ENCODE measurements at regions not wholly inside any gene's neighbourhood (a gene's known extent, or its start where the extent isn't known, plus 50 kb on each side); places are given as distances from the start of the nearest gene placed in this dataset.
"Not testable (repeated sequence)": the region's sequence is repeated elsewhere in the genome, so short reads cannot be mapped to it uniquely, and the experiment has no call there.

DNA sequence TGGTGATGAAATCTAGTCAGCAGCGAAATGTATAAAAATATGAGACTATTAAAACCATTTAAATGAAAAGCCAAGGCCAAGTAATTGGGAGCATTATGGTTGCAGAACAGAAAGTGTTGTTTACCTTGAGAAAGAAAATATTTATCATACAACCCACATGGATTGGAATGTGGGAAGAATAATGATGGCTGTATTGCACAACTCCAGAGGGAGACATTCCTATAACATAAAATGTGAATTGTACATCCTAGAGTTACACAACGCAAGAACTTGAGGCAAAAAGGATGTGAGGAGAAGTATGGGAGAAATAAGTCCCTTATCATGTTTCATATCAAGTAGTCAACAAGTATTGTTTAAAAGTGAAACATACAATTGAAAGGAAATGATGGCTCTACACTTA is 1014.0 kb upstream of the SEMA6A start:
- DNase-seq, result no peak

DNA sequence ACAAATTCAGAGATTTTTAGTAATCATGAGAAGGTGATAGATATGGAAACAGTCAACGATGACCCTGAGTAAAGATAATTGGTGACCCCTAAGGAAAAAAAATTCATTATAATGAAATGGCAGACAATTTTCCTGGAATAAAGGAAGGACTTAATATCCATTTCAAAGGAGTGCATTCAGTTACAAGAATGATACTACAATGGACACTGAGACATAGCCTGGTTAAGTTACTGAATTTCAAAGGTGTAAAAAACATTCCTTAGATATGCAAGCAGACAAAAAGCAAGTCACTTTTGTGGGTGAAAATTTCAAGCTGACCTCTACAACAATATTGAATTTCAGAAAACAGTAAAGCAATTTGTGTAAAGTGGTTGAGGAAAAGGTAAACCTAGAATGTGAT is 1012.5 kb upstream of the SEMA6A start:
- no peak for DNase-seq

DNA sequence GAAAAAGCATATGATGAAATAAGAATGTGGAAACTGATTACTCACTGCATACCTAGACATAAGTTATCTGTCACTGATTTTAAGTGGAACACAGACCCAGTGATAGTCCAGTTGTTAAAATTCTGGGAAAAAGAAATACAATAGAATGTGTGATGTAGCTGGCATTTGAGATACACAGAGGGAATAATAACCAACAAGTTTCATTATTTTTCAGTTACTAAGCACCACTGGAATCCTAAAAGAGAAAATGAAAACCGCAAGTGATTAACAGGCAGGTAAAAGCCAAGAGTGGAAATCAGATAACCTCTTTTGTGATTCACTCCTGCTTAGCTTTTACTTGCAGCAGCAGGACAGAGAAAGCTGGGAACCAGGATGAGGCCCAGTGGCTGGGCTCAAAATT is 994.0 kb upstream of the SEMA6A start:
- DNase-seq, result no peak

DNA sequence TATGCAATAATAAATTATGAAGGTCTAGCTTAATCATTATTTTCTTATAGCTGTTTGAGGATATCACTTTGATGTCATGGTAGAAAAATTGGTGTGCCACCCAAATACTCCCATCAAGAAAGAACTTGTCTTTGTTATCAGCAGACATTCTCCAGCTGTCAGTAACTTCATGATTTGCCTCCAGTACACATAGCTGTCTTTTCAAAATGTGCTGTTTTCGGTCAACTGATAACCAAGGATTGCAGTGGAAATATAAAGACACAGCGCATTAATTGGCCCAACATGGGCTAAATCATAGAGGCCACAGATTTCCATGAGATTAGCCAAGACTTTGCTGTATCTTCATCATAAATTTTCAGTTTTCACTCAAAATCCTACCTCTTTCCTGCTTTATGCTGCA is 993.5 kb upstream of the SEMA6A start:
- DNase-seq, result no peak

DNA sequence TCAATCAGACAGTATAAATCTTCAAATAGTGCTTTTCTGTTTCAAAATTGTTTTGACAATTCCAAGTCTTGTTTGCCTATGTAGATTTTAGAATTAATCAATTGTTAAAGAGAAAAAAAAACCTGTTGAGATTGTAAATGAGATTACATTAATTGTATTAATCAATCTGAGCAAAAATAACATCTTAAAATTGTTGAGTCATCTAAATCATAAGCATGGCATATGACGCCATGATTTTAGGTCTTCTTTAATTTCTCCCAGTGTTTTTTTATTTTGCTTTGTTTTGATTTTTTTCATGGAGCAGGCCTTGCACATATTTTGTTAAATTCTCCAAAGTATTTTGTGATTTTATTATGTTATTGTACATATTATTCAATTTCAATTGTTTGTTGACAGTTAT is 988.0 kb upstream of the SEMA6A start:
- DNase-seq, result no peak

DNA sequence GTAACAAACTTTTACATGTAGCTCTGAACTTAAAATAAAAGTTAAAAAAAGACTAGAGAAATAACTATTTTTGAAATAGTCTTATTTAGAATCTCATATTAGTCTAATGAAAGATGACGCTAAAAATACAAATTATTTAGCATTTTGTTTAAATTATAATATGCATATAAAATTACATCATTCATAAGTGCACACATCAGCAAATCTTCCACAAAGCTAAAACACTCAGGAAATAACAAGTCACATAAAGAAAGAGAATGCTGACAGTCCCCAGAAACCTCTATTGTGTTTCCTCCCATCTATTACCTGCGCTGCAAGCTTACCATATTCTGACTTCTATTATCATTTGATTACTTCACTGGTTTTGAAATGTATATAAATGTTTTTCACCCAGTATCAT is 986.9 kb upstream of the SEMA6A start:
- DNase-seq, result no peak

DNA sequence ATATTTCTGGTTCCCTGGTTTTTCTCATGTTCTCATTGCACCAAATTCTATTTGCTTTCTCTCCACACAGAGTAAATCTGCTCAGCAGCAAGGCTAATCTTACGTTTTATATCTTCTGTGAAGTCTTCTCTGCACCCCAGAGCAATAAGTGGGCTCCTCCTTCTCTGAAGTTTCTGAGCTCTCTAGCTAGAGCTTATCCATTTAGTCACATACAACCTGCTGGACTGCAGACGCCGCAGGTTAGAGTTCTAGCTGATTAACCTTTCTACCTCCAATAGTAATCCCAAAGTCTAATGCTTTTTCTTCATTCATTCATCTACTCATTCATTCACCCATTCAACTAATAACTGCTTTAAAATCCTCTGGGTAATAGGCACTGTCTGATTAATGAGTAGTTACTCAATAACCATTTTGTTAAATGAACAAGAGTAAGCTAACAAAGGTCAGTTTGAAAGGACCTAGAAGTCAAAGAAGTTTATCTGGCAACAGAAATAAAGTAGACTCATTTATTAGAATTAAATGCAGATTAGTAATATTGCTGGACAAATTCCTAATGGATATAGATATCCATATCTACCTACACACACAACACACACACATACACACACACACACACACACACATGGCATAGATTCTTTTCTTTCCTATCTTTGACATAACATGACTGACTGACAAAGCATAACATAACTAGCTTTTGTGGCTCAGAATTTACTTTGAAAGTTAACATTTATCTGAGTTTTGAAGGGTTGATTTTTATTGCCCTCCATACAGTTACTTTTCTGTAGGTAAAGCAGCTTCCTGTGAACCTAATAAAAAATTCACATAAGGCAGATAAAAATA is 984.6 kb upstream of the SEMA6A start:
- no peak for DNase-seq

DNA sequence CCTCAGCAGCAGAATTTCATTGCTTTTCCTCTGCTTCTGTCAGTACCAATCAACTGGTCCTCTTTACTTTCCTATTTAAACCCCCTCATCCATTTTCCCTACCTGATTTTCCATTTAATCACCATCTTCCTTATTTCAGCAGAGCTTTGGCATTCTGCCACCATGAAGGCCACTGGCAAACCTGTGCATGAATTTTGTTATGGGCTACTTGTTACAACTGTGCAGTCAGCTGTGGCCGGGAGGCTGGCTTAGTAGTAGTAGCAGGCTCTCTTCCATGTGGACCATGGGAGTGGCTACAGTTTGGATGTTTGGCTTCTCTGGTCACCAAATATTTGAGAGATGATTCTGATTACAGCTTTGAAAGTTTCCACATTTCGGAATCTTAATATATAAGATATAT is 976.6 kb upstream of the SEMA6A start:
- no peak for DNase-seq

DNA sequence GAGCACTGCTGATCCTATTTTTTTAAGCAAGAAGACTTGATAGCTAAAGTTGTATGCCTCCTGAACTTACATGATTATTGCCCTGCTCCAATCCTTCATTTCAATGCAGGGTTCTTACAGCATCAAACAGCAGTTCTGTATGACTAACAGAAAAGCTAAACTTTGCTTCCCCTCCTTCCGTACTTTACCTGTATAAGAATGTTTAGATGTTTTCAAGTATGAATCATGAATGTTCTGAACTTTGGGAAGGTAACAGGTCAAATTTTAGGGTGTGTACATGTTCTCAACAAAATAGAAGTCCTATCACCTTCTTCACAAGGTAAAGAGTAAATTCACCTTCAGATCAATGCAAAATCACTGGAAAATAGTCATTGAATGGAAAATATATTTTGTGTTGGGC is 972.6 kb upstream of the SEMA6A start:
- no peak for DNase-seq

DNA sequence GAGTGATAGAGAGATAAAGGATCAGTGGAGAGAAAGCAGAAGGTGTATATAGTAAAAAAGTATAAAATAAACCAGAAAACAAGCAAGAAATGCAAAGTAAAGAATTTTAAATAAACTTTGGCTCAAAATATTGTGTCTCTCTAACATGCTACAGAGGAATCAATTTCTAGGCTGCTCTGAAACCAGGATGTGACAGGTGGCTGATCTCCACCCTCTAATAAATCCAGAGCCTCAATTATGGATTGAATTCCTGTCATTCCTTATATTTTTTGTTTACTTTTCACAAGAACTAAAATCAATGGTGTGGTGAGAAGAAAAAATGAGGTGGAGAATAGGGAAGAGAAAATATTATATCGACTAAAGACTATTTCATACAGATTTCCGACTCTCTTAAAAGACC is 965.1 kb upstream of the SEMA6A start:
- no peak for DNase-seq

DNA sequence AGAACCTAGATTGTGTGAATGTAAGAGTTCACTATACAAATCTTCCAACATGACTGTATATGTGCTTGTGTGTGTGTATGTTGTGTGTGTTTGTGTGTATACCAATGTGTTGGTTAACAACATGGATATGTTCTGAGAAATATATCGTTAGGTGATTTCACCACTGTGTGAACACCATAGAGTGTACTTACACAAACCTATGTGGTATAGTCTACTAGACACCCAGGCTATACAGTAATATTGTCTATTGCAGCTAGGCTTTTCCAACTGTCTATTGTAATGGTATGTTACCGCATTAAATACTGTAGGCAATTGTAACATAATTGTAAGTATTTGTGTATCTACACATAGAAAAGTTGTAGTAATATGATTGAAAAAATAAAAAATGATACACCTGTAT is 959.2 kb upstream of the SEMA6A start:
- no peak for DNase-seq

DNA sequence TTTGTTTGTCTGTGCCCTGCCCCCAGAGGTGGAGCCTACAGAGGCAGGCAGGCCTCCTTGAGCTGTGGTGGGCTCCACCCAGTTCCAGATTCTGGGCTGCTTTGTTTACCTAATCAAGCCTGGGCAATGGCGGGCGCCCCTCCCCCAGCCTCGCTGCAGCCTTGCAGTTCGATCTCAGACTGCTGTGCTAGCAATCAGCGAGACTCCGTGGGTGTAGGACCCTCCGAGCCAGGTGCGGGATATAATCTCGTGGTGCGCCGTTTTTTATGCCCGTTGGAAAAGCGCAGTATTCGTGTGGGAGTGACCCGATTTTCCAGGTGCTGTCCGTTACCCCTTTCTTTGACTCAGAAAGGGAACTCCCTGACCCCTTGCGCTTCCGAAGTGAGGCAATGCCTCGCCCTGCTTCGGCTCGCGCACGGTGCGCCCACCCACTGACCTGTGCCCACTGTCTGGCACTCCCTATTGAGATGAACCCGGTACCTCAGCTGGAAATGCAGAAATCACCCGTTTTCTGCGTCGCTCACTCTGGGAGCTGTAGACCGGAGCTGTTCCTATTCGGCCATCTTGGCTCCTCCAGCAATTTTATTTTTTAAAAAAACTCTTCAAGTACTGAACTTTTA is 958.5 kb upstream of the SEMA6A start:
- not testable (repeated sequence) for DNase-seq

DNA sequence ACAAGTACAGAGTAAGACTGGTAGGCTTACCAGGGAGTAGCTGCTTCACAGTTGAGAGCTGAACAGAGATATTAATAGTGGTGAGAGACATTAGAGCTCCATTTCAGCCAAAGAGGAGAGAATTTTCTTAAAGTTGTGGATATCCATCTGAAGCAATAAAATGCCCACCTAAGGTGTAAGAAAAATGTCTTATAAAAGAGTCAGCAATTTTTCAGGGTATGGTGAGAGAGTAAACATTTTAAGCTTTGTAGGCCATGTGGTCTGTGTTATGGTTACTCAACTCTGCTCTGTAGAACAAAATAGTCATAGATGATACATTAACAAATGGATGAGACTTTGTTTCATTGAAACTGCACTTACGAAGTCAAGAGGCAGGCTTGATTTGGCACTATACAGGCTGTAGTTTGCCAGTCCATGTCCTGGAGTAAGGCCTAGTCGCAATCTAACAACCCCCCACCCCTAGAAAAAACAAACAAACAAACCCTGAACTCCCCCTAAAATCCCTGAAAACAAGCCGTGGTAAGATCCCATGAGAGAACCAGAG is 945.4 kb upstream of the SEMA6A start:
- DNase-seq, result no peak

DNA sequence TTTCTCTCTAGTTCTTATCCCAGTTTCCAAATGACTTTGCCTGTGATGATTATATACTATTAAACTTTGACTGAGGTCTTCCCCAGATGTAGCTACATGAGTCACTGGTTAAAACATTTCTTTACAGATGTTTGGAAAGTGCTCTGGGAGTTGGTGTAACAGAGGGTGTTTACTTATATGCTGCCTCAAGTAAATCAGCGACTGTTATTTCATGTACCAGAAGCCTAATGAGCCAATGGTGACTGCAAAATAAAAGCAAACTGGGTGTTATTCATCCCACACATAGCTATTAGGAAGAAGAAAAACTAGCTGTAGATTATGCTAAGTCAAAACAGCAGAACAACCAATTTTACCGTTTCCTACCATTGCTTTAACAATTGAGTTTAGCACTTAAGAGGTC is 929.7 kb upstream of the SEMA6A start:
- DNase-seq, result no peak

DNA sequence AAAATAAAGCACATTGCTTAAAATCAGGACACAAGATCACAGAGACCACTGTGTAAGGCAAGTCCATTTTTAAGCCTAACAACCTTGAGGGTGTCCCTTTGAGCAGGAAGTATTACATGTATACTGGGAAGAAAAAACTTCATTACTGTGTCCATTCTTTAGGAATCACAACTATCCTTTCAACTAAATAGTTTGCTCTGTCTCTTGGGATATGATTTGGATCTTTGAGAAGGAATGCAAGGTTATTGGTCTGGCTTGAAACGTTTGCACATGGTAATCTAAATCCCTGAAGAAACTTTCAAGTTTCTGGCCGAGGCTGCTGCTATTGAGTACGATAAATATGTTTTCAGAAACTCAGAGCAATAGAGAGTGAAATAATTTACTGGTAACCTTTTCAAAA is 923.0 kb upstream of the SEMA6A start:
- DNase-seq, result no peak

DNA sequence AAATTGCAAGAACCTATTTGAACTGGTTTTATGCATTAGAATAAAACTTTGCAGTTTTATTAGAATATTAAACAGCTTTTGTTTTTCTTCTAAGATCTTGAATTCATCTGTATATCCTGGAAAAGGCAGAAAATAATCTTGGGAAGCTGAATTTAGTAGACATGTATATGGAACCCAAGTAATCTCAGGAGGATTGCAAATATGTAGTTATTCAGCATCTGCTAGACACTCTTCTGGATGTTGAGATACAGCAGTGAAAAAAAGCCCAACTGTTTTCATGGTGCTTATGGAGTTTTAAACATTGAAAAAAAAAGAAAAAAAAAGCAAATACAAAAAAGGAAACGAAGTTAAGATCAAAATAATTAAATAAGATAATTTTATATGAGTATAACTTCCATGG is 922.2 kb upstream of the SEMA6A start:
- DNase-seq, result no peak

DNA sequence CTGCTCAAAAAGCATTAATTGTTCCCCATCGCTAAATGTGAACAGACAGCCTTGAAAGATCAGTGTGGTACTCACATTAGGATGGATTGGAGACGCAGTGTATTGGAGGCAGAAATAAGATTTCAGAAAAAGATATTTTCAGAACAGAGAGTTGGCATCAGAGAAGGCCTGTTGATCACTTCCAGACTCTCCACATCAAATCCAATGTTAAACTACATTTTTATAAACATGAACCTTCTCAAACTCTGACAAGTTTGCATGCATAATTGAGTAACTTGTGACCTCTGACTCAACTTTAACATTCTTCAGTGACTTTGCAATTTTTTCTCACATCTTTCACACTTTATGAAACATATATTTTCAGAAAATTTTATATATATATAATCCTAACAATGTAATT is 919.6 kb upstream of the SEMA6A start:
- no peak for DNase-seq

DNA sequence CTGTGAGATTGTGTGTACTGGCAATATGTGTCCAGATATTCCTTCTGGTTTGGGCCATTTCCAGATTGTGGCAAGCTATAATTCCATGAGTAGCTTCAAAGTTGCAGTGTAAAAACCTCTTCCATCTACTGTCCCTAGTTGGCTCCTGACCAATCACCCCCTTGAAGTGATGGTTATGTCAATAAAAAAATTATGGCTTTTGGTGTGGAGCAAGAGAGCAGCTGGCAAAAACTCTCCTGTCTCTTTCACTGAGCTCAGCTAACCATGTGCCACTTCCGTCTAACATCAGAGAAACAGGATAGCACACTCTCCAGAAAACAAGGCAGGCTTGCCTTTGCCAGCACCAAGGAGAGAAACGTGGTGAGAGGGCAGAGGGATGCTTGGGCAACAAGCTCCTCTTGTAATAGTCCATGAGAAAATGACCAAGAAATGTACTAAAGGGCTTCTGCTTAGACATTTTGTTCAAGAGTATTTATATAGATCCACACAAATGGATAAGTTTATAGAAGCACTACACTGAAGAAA is 914.4 kb upstream of the SEMA6A start:
- no peak for DNase-seq

DNA sequence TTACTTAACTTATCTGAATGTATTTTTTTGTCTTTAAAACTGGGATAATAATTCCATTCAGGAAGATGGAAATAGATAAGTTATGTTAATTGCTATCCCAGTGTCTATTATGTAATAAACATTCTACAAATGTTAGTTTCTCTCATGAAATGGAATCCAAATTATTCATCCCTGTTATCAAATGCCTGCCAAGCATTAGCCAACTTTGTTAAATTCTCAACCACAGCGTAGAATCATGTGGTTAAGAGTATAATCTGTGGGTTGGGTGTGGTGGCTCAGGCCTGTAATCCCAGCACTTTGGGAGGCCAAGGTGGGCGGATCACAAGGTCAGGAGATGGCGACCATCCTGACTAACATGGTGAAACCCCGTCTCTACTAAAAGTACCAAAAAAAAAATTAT is 912.9 kb upstream of the SEMA6A start:
- DNase-seq, result no peak

DNA sequence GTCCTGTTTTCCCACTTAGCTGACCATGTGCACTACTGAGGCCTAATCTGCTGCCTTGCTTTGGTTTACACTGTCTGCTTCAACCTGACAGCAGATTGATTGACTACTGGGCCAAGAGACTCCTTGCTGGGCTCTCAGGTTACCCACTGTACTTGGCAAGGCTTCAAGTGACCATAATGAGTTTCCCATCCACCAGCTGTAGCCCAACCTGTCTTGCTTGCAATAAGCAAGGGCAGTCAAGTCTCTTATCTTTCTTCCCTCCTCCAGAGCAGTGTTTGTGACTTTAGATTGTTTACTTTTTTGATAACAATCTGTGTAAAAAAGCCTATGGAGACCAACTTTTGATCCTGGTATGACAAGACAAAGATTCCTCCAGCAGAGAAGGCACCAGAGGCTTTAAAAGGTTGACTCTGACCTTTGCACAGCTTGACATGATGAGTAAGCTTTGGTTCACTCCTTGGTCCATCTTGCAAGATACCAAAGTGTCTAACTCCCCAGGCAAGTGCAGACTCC is 912.3 kb upstream of the SEMA6A start:
- no peak for DNase-seq

DNA sequence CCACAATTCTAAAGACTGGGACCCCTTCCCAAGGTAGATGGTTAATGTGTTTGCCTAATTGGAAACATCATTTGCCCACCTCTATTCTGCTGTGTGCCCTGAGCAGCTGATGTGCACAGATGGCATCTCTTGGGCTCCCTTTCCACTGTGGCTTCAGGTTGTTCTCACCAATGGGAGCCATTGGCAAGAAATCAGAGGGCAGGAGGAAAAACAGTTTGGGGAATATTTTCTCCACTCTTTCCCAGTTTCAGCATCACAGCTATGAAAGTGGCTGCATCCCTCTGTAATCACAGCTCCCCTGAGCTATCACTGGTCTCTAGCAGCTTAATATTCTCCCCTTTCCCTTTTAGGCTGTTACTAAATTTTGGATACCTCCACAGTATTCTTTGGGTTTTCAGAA is 911.6 kb upstream of the SEMA6A start:
- DNase-seq, result no peak

DNA sequence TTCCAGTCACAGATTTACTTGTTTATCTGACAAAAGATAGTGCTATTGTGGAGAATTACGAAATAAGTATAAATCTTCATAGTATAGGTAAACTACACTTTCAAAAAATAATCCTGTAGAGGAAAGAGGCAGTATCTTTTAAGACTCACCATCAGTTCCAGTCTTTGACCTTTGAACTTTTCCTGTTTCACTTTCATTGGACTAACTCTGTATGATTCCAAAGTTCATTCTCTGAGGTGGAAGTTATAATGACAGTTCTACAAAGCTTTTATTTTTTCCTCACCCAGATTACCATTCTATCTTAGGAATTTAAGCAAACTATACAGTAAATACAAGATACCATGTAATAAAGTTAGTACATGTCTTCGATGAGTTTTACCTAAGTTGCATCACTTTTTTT is 901.3 kb upstream of the SEMA6A start:
- no peak for DNase-seq

DNA sequence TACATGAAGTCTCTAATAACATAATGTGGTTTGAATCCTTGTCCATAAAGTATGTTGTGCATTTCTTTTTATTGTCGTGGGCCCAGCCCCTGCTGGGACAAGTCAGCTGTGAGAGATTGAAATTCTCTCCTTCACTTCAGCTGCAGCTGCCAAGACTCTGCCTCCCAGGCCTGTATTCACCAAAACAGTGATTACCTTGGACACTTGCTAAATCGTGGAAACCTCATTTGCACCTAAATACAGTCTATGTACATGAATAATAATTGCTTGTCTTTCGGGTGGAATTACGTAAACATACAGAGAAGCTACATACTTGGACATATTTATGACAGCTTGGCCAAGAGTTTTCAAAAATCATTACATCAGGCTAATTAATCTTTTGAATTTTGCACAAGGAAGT is 898.5 kb upstream of the SEMA6A start:
- DNase-seq, result peak; percentile 63

Measured in retina (tissue), 1 donor.